Progenitor cell of endocrine pancreas (in vitro differentiated cells): ENCODE measurements at regions not wholly inside any gene's neighbourhood (a gene's known extent, or its start where the extent isn't known, plus 50 kb on each side); places are given as distances from the start of the nearest gene placed in this dataset.

ENCODE experiments used
- DNase-seq: peaks from one replicate; pipeline ENCODE4 v3.0.0; 2021; ENCODE audit warnings: low spot score; ENCODE audit not compliant: unreplicated experiment
- H3K27ac Mint-ChIP-seq: 2 replicates; pipeline ENCODE4 v1.8.0; 2021; ENCODE audit warnings: mild to moderate bottlenecking, moderate library complexity, mixed read lengths
- H3K27me3 Mint-ChIP-seq: 2 replicates; pipeline ENCODE4 v1.8.0; 2021; ENCODE audit warnings: mixed read lengths
- H3K36me3 Mint-ChIP-seq: 2 replicates; pipeline ENCODE4 v1.8.0; 2022; ENCODE audit warnings: mixed read lengths; ENCODE audit not compliant: insufficient read depth
- H3K4me1 Mint-ChIP-seq: 2 replicates; pipeline ENCODE4 v1.8.0; 2021; ENCODE audit warnings: low read depth, mixed read lengths
- H3K4me3 Mint-ChIP-seq: 2 replicates; pipeline ENCODE4 v1.8.0; 2021; ENCODE audit warnings: low read depth, mild to moderate bottlenecking, moderate library complexity, mixed read lengths
- H3K9me3 Mint-ChIP-seq: 2 replicates; pipeline ENCODE4 v1.8.0; 2021; ENCODE audit warnings: low read depth, mixed read lengths
- TF ChIP-seq, protein P1 (sequence below): fragments of 200-600 bp; sonication (generic); IDR thresholded peaks from one replicate; pipeline ENCODE4 v1.5.0; 2021; ENCODE audit warnings: antibody characterized with exemption, mild to moderate bottlenecking; ENCODE audit not compliant: unreplicated experiment

DNA sequence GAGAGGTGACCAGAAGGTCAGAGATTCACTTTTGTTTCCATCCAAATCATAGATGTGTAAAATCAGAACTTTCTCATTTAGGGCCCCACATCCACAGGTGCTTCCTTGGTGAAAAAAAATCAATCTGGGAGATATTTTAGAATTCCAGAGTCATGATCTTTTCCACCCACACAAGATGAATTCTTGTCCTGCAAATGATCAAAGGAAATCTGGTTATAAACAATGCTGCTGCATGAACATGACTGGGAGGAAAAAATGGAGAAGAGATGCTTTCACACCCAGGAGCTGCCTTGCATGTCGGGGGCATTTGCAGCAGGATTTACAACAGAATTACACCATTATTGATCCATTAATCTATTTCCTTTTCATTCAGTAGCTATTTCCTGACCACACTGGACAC lies 106.5 kb upstream of the TMEM72 start:
- Mint-ChIP-seq H3K9me3 (no peaks in the 10 kb centered on the region), H3K4me1 (peaks cover 7% of the 10 kb centered on the region), H3K27me3 (peaks cover 18% of the 10 kb centered on the region), H3K27ac (no peak overlapping the region), H3K36me3 (no peaks in the 10 kb centered on the region), H3K4me3 (no peak overlapping the region)
- TF ChIP-seq, protein P1, sequence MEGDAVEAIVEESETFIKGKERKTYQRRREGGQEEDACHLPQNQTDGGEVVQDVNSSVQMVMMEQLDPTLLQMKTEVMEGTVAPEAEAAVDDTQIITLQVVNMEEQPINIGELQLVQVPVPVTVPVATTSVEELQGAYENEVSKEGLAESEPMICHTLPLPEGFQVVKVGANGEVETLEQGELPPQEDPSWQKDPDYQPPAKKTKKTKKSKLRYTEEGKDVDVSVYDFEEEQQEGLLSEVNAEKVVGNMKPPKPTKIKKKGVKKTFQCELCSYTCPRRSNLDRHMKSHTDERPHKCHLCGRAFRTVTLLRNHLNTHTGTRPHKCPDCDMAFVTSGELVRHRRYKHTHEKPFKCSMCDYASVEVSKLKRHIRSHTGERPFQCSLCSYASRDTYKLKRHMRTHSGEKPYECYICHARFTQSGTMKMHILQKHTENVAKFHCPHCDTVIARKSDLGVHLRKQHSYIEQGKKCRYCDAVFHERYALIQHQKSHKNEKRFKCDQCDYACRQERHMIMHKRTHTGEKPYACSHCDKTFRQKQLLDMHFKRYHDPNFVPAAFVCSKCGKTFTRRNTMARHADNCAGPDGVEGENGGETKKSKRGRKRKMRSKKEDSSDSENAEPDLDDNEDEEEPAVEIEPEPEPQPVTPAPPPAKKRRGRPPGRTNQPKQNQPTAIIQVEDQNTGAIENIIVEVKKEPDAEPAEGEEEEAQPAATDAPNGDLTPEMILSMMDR = no peak
- DNase-seq = no peak

DNA sequence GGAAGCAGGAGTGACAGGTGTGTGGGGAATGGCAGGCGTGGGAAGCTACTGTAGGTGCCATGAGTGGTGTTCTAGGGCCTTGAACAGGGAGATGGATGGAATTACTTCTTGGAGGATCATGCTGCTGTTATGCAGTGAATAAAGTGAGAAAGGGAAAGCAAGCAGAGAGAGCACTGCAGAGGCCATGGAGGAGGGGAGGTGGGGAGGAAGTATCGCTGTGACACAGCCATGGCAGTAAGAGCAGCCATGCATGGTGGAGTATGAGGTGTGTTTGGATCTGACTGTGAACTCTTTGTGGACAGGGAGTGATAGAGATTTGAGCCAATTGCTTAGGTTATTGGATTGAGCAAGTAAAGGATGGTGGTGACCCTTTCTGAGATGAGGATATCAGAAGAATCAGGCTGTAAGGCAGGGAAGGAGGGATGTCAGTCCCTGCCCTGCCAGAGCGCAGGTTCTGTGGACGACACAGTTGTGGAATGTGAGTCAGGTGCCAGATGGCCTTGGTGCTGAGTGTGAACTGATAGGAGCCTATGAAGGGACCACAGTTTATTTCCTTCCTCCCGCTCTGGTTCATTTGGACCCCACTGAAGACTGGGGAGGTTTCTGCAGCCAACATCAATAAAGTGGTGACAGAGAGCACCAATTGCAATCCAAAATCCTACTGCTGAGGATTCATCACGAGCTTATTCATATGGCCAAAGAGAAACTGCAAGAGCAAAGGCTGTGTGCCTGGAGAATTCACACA lies 105.5 kb upstream of the TMEM72 start:
- Mint-ChIP-seq H3K4me1 (peaks cover under 1% of the 10 kb centered on the region), H3K27me3 (peaks cover 18% of the 10 kb centered on the region), H3K4me3 (no peak overlapping the region), H3K9me3 (no peaks in the 10 kb centered on the region), H3K27ac (no peak overlapping the region), H3K36me3 (no peaks in the 10 kb centered on the region)
- TF ChIP-seq, protein P1 = no peak
- no peak for DNase-seq

DNA sequence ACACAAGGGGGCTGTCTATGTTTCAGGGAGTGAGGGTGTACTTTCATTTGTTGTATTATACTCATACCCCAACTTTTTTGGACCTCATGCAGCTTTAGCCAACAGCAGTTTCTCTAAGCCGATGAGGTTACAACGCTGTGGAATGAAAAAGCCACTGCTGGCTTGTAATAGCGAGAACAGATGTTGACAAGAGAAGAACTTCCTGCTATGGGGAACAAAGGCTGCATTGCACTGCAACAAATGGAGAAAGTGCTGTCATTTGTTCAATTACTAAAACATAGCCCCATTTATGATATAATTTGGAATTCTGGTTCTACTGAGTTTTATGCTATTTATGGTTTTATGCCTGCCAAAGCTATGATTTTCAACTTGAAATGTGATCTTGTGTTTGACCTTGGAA lies 104.2 kb upstream of the TMEM72 start:
- TF ChIP-seq, protein P1 = no peak
- no peak overlapping the region for H3K27ac Mint-ChIP-seq
- H3K36me3 Mint-ChIP-seq = no peaks in the 10 kb centered on the region
- peaks cover 2% of the 10 kb centered on the region for H3K4me1 Mint-ChIP-seq
- H3K4me3 Mint-ChIP-seq = no peak overlapping the region
- H3K9me3 Mint-ChIP-seq = no peaks in the 10 kb centered on the region
- H3K27me3 Mint-ChIP-seq = peaks cover 18% of the 10 kb centered on the region
- DNase-seq = no peak

DNA sequence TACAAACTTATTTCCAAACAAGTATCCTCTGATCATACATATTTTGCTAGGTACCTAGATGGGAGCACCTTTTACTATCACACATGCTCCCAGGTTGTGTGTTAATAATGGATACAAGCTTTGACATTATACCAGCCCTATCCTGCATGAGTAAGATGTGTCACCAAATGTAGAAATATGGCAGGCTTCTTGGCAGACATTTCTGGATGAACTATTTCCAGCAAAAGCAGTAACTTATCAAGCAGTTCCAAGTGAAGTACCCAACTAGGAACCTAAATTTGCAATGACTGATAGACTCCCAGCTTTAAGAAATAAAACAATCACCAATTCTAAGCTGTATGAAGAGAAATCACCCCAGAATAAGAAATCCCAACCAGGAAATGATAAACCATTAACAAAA lies 103.7 kb upstream of the TMEM72 start:
- H3K36me3 Mint-ChIP-seq = no peaks in the 10 kb centered on the region
- DNase-seq = no peak
- H3K27ac Mint-ChIP-seq = no peak overlapping the region
- TF ChIP-seq, protein P1 = no peak
- no peak overlapping the region for H3K4me3 Mint-ChIP-seq
- H3K9me3 Mint-ChIP-seq = no peaks in the 10 kb centered on the region
- peaks cover 2% of the 10 kb centered on the region for H3K4me1 Mint-ChIP-seq
- peaks cover 18% of the 10 kb centered on the region for H3K27me3 Mint-ChIP-seq

DNA sequence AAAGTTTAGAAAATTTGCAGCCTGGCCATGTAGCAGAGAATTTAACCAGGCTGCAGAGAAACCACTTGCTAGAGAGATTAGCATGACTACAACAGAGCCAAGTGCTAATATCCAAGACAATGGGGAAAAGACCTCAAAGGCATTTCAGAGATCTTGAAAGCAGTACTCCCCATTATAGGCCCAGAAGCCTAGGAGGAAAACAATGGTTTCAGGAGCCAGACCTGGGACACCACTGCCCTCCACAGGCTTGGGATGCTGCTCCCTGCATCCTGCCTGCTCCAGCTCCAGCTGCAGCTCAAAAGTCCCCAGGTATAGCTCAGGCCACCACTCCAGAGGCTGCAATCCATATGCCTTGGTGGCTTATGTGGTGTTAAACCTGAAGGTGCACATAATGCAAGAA lies 101.5 kb upstream of the TMEM72 start:
- peaks cover 8% of the 10 kb centered on the region for H3K27me3 Mint-ChIP-seq
- no peaks in the 10 kb centered on the region for H3K36me3 Mint-ChIP-seq
- no peak overlapping the region for H3K4me3 Mint-ChIP-seq
- no peak for DNase-seq
- H3K27ac Mint-ChIP-seq = no peak overlapping the region
- TF ChIP-seq, protein P1 = no peak
- H3K9me3 Mint-ChIP-seq = peaks cover 5% of the 10 kb centered on the region
- peaks cover 2% of the 10 kb centered on the region for H3K4me1 Mint-ChIP-seq
